GM12892 (cell line): ENCODE measurements at regions not wholly inside any gene's neighbourhood (a gene's known extent, or its start where the extent isn't known, plus 50 kb on each side); places are given as distances from the start of the nearest gene placed in this dataset.

ENCODE experiments used
- DNase-seq: peaks from one replicate; pipeline ENCODE4 v3.0.0; 2011; ENCODE audit not compliant: insufficient read length
- FAIRE-seq: peaks from 2 replicates; lab custom pipeline; 2011; peaks lifted over from hg19 to GRCh38; lab: Jason Lieb, UNC
- POLR2A ChIP-seq: IDR thresholded peaks from 2 replicates; pipeline ENCODE4 v1.6.1; 2011; ENCODE audit warnings: low read depth, low read length, control low read depth
- POLR2AphosphoS5 ChIP-seq: IDR thresholded peaks from 2 replicates; pipeline ENCODE4 v1.6.1; 2011; ENCODE audit warnings: low read depth, low read length, control low read depth
- TAF1 ChIP-seq: IDR thresholded peaks from 2 replicates; pipeline ENCODE4 v1.6.1; 2011; ENCODE audit warnings: low read depth, mild to moderate bottlenecking, control low read depth, low read length, borderline replicate concordance

- TF ChIP-seq POLR2AphosphoS5 (no peak), TAF1 (no peak), POLR2A (no peak)
- DNase-seq = no peak
These were observed 343.8 kb upstream of the CLNK start for GRCh38 chr4:11028334-11028733.

GRCh38 chr4:11021333-11021732, 336.8 kb upstream of the CLNK start:
- FAIRE-seq = no peak
- DNase-seq = no peak
- TF ChIP-seq POLR2A (no peak), POLR2AphosphoS5 (no peak), TAF1 (no peak)

More at GRCh38 chr4:11028334-11028733, 343.8 kb upstream of the CLNK start:
- FAIRE-seq = no peak

- no peak for TF ChIP-seq POLR2A
- no peak for TF ChIP-seq TAF1
- DNase-seq = no peak
- no peak for FAIRE-seq
These were observed 335.1 kb upstream of the CLNK start for GRCh38 chr4:11019451-11020240.

GRCh38 chr4:11014199-11014598, 329.6 kb upstream of the CLNK start:
- no peak for FAIRE-seq

GRCh38 chr4:11013094-11013664, 328.6 kb upstream of the CLNK start:
- FAIRE-seq = no peak
- DNase-seq = no peak
- TF ChIP-seq POLR2AphosphoS5 = no peak
- TF ChIP-seq TAF1 = no peak
- no peak for TF ChIP-seq POLR2A

More at GRCh38 chr4:11014199-11014598, 329.6 kb upstream of the CLNK start:
- TF ChIP-seq POLR2A (no peak), POLR2AphosphoS5 (no peak), TAF1 (no peak)
- no peak for DNase-seq

GRCh38 chr4:11011249-11011648, 326.7 kb upstream of the CLNK start:
- DNase-seq (no peak), FAIRE-seq (no peak)
- no peak for TF ChIP-seq TAF1
- TF ChIP-seq POLR2A = no peak
- TF ChIP-seq POLR2AphosphoS5 = no peak

- no peak for DNase-seq
- no peak for TF ChIP-seq POLR2A
- TF ChIP-seq POLR2AphosphoS5 = no peak
- no peak for TF ChIP-seq TAF1
- no peak for FAIRE-seq
These were observed 326.1 kb upstream of the CLNK start for GRCh38 chr4:11010624-11011023.

GRCh38 chr4:11009281-11009680, 324.7 kb upstream of the CLNK start:
- DNase-seq = no peak
- no peak for FAIRE-seq
- TF ChIP-seq POLR2A (no peak), POLR2AphosphoS5 (no peak), TAF1 (no peak)

GRCh38 chr4:11005300-11005699, 320.7 kb upstream of the CLNK start:
- TF ChIP-seq TAF1 = no peak
- no peak for TF ChIP-seq POLR2AphosphoS5
- TF ChIP-seq POLR2A = no peak
- DNase-seq (no peak), FAIRE-seq (no peak)

GRCh38 chr4:11004818-11005217, 320.2 kb upstream of the CLNK start:
- no peak for DNase-seq
- TF ChIP-seq TAF1 (no peak), POLR2A (no peak), POLR2AphosphoS5 (no peak)
- no peak for FAIRE-seq

- TF ChIP-seq POLR2AphosphoS5 = no peak
- no peak for TF ChIP-seq POLR2A
- TF ChIP-seq TAF1 = no peak
- no peak for FAIRE-seq
- DNase-seq = no peak
These were observed 318.4 kb upstream of the CLNK start for GRCh38 chr4:11002961-11003360.

GRCh38 chr4:10998846-10999245, 314.3 kb upstream of the CLNK start:
- no peak for TF ChIP-seq TAF1
- no peak for TF ChIP-seq POLR2AphosphoS5
- no peak for TF ChIP-seq POLR2A
- FAIRE-seq (no peak), DNase-seq (no peak)

- no peak for FAIRE-seq
- no peak for DNase-seq
- TF ChIP-seq POLR2AphosphoS5 (no peak), POLR2A (no peak), TAF1 (no peak)
These were observed 300.2 kb upstream of the CLNK start for GRCh38 chr4:10984815-10985214.
